ENCODE measurements at regions not wholly inside any gene's neighbourhood (a gene's known extent, or its start where the extent isn't known, plus 50 kb on each side); places are given as distances from the start of the nearest gene placed in this dataset.

DNA sequence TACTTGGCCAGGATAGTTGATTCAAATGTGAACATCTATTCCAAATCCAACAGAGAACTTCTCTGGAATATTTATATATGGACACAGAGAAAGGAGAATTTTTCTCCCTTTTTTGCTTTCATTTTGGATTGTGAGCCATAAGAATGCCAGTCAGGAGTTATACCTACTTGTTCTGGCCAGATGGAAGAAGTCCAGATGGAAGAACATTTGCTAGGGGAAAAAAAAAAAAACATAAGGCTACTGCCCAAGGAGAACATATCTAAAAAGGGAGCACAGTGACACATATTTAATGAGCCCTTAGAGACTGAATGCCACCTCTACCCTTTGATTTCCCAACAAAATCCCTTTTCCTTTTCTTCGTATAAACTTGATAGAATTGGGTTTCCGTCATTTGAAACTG is 61.7 kb upstream of the PPP2R2B start:
- DNase-seq (ENCODE audit: low read depth): no peak

DNA sequence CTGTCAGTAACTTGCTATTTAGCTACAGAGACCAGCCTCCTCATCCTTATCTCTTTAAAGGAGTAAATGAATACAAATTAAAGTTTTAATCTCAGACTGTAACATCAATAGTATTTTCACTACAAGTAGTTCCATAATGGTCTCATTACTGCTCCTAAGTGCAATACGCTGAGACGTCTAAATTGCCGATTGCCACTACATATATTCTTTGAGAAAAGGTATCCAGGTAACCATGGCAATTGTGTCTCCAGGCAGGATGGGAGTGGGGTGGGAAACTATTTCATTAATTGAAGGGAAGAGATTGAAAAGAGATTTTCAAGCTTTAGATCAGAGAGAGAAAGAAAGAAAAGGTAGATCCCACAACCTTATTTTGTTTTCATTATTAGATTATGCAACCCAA is 65.5 kb upstream of the PPP2R2B start:
- DNase-seq (ENCODE audit: low read depth): no peak

DNA sequence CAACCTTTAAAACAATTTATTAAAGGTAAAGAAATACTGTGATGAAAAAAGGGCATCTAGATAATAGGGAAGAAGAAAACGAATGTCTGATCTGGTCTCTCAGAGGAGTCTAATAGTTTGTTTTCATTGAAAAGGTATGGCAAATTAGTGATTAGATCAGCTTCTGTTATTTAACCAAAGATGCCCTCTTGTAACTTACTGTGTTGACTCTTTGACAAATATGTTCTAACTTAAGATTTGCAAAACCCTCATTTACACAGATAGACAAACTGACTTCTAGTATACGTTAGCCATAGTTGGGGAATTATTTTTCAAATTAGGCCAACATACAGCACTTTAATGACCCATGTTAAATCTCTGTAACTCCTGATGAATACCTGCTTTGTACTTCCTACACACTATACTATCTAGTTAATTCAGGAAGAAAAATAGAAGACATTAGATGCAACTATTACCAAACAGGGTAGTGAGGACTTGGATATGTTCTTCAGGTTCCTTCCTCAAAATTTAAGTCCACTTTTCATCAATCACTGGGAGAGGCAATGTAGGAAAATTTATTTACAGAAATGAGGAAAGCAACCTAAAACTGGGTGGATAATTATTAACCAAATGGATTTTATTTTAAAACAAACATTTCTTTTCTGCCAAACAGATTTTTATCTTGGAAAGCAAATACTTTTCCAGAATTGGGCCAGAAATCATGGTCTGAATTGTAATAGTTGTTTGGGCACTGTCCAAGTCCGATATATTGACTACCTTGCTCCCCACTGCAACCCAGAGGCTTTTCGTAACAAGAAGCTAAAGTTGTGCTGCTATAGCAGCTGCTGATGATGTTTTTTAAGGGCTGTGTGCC is 66.4 kb upstream of the PPP2R2B start:
- no peak for DNase-seq (ENCODE audit: low read depth)

DNA sequence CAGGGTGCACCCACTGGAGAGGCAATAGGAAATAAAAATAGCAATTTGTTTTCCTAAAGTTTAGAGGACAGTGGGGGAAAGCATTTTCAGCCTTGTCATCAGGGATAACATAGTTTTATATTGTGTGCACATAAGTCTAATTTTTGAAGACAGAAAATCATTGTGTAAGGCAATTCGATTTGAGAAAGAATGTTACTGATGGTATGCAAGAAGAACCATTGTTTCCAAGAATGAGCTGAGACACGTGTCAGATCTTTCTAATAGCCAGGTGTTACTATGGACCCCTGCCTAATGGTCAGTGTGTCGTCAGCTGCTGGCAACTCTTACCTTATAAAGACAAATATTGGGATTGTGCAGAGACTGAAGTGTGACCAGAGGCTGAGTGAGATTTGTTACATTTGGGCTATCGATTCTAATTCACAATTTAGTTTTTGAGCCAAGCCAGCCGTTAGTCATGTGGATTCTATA is 67.1 kb upstream of the PPP2R2B start:
- DNase-seq (ENCODE audit: low read depth): no peak

DNA sequence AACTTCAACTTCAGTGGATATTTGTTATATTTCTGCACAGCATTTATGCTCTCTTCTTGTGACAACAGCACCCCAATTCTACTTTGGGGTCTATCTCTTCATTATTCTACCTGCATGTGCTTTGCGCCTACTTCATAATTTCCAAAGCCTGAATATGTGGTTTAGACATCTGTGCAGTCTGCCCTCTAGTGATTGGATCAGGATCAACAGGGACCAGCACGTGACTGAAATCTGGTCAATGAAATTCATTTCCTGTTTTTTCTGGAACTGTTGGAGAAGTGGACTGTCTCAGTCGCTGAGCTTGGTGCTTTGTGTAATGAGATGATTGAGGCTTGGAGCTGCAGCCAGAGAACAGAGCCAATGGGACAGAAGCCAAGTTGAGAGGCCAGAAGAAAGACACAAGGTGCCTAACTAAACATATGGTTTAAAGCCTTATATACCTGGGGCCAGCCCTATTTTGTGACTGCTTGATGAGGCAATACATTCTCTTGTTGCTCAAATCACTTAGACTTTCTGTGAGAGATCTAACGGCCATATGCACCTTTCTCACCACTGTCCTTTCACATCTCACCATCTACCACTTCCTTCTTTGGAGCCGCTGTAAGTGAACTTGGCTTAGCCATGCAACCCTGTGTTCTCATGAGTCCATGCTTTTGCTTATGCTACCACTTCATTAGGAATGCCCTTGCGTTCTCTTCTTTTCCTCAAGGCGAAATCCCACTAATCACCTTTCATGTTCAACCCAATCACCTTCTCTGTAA is 68.8 kb upstream of the PPP2R2B start:
- DNase-seq (ENCODE audit: low read depth): peak; percentile 31

DNA sequence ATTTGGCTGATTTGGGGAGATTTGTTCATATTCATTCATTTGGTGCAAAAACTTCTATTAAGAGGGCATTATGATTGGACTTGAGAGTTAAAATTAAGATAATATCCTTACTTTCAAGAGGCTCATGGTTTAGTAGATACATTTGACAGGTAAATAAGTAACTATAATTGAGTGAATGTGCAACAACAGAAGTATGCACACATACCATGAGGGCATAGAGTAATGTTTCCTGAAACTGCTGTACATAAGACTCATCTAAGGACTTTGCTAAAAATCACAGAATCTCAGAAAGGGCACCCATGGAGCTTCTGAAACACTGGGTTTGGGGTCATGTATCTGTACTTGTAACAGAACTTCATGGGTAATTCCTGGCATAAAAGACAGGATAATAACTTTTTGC is 70.1 kb upstream of the PPP2R2B start:
- no peak for DNase-seq (ENCODE audit: low read depth)

DNA sequence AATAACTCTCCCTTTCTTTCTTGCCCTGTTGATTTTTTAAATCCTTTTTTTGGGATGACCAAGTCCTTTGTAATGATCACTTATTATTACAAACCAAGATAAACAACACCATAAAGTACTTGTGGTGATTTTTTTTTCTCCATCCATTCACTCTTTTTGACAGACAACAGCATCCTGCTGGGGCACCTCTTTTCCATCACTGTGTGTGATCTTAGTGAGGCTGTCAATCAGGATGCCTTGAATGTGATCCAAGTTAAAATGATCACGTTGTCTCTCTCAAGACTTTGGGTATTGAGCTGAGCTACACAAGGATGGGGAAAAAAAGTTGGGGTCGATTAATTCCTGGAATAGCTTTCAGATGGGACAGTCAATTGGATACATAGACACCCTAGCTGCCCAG is 73.6 kb upstream of the PPP2R2B start:
- DNase-seq (ENCODE audit: low read depth): no peak

DNA sequence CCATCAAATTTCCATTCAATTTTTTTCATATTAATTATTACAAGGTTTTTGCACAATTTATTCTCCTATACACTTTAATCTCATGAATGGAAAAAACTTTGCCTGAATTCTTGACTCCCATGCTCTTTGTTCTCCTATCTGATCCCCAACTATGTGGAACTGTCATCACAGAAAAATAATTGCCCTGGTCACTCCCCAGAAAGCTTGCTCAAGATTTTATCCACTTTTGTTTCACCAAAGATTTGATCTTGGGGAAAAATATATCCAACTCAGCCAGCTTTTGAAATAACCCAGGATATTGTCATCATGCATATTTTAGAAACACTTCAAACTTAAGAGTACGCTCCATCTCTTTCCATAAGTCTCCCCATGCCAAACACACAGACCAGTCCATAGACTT is 77.7 kb upstream of the PPP2R2B start:
- DNase-seq (ENCODE audit: low read depth): no peak

DNA sequence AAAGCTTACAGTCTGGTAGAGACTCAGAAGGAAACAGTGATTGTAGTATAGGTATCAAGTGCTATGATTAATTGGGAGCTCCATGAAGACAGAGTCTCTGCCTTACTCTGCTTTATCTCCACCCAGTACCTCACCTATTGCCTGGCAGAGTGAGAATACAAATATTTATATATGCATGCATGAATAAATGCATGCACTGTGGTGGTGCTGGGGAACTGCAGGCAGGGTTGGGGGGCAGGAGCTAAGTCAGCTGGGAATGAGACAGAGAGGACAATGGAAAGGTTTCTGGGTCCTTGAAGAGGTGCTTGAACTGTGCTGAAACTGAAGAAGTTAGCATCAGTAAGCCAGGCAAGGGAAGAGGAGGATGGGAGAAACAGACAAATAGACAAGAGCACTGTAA is 80.8 kb upstream of the PPP2R2B start:
- no peak for DNase-seq (ENCODE audit: low read depth)

DNA sequence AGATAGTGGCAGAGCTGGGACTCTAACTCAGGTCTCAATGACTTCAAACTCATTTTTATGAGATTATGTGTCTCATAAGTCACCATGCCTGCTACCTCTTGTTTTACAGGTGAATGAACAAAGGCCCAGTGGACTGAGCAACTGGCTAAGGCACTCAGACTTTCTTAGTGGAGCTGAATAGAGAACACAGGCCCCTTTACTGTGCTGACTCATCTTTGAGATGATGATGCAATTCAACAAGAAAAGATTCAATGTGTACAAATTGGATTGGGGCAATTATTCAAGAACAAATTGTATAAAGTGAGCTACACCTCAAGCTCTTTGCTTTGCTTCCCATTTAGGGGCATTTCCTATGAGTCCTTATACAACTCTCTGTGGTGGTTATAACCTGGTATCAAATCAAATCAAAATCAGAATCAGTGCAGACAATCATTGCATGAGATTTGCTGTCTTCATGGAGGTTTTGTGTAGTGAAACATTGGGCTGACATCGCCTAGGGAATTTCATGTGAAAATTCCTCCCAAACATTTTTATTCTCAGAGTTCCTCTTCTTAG is 84.3 kb upstream of the PPP2R2B start:
- DNase-seq (ENCODE audit: low read depth): peak; percentile 33

DNA sequence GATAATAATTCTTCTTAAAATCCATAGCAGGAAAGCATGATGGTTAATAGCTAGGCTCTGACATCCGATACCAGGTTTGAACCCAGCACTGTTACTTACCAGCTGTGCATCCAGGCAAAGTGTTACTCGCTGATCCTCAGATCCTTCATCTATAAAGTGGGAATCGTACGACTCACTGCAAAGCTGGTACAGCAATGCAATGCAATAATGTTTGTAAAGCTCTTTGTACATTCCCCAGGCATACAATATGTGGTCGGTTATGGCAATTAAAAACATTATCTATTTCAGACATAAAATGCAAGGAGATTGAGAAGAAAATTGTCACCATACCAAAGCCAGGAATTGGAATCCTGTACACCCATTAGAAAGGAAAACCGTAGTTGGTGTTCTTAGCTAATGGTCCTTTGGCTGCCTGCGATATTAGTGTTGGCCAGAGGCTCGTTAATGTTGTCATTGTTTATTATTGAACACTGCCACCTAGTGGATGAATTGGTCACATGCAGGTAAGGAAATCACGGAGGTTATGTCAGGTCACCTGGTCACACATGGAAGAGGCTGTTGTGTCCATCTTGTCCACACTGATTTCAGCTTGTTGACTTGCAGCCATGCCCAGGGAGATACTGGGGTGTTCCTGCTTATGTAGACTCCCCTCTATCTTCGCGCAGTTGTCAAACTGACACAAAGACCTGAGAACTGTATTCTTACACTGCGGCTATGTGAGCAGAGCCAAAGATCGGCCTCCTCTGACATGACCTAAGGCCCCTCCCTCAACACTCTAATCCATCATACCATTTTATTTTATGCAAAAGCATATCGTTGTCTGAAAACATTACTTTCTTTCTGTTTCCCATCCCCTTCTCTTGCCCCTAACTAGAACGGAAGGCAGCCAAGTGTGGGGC is 87.5 kb upstream of the PPP2R2B start:
- DNase-seq (ENCODE audit: low read depth): peak; percentile 70

DNA sequence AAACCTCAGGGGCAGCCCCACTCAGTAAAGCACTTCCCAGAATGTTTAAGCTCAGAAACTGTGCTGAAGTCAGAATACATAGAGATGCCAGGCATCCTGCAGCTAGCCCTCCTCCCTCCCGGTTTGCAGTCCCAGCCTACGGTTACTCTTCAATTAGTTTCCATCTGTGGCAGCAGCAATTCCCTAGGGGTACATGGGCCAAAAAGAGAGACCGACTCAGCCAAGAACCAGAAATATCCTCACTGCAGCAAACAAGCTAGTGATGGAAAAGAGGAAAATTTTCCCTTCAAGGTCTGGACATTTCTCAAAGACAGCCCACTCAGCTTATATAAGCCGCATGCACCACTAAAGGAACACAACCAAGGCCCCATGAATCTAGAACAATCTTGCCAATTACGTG is 89.1 kb upstream of the PPP2R2B start:
- DNase-seq (ENCODE audit: low read depth): no peak

DNA sequence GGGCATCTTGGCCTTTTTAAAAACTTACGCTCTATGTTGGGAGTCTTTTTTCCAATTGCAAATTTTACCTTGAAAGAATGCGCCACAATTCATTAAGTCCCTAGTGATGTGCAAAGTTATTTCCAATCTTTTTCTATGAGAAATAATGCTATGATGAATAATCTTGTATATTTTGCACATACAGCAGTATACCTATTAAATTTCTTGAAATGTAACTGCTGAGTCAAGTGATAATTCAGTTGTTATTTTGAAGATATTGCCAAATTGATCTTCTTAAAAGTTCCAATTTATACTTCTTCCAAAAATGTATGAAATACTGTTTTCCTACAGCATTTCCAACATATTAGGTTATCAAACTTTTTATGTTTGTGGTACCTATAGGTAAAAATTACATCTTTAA is 92.8 kb upstream of the PPP2R2B start:
- no peak for DNase-seq (ENCODE audit: low read depth)

DNA sequence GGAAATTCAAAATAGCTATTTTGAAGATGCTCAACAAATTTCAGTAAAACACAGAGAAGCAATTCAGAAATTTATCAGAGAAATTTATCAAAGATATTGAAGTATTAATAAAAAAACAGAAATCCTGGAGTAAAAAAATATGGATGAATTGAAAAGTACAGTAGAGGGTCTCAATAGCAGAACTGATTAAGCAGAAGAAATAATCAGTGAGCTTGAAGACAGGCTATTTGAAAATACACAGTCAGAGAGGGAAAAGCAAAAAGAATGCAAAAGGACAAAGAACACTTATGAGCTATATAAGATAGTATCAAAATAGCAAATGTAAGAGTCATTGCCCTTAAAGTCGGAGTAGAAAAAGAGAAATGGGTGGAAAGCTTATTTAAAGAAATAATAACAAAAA is 107.9 kb upstream of the PPP2R2B start:
- no peak for DNase-seq (ENCODE audit: low read depth)

DNA sequence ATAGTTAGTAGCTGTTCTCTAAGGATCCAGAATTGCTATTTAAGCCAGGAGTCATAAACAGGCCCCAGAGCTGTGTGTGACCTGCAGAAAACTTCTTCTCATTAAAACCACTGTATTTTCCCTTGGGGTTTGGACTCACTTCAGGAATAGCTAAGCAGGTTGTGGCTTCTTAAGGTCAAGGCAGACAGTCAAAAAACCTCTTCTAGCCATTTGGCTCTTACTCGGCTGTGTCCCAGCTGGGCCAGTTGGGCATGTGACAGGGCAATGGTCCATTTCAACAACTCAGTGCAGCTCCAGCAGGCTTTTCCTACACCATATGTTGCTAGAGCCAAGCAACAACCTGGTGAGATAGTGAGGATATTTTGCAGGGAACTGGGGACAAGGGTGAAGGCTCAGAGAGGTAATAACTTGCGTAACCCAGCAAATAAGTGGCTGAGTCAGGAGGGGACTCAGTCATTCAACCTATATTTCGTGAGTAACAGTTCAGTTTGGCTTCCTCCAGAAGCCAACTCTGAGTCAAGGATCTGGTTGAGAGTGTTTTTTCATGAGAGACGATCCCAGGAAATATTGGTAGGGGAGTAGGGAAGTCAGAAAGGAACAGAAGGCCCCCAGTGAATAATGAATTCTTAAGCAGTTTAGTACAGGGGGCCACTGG is 115.4 kb upstream of the PPP2R2B start:
- peak; percentile 56 for DNase-seq (ENCODE audit: low read depth)

DNA sequence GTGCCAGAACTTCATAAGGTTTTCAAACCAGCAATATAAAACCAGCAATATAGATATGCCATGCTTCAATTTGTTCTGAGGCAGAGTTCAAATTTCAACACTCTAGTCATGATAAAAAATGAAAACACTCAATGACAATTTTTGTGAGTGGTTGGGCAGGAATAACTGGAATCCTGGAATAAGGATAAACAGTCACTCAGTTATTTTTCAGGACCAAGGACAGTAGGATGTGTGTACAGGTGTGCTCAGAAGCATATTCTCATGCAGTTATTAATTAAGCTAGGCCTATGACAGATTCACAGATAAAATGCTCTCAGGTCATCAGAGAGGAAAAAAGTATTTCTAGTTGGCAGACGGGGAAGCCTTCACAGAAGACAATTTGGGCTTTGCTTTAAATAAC is 117.3 kb upstream of the PPP2R2B start:
- DNase-seq (ENCODE audit: low read depth): no peak

DNA sequence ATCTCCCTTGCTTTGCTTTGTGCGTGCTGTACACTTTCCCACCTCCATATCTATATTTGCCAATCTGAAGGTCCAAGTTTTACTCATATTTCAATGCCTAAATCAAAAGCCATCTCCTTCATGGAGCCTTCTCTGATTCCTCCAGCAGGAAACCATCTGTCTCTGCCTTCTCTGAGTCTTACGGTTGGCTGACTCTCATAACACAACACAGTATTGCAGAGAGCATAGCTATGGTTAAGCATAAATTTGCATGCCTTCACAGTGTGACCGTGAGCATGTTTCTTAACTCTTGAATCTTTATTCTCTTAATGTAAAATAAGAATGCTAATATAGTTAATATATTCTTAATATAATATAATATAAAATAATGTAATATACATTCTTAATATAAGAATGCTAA is 136.8 kb upstream of the PPP2R2B start:
- no peak for DNase-seq (ENCODE audit: low read depth)

DNA sequence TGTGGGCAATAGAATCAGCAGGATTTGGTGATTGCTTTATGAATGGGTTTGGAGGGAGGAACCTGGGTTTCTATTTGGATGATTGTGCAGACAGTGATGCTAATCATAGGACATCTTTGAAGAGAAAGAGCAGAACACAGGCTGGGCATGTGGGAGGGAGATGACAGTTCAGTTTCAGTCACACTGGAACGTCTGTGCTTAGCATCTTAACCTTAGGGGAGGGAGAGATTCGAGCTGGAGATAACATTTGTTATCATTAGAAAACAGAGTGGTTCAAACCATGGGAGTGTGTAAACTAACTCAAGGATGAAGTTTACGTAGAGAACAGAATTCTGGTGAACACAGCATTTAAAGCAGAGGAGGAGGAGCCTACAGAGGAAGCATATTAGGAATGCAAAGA is 138.6 kb upstream of the PPP2R2B start:
- DNase-seq (ENCODE audit: low read depth): no peak

DNA sequence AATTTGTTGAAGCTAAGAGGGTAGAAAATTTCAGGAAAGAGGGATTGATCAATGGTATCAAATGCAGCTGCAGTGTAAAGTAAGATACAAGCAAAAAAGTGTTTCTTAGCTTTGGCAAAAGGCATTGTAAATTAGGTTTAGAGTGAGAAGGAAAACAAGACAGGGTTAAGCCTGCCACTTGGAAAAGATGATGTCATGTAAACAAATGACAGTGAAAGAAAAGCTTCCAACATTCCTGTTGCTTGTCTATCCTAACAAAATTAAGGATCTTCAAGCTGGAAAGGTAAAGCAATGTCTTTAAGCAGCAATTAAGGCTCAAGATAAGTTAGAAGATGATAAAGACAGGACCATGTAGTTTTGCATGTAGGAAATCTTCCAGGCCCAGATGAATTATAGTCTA is 139.1 kb upstream of the PPP2R2B start:
- DNase-seq (ENCODE audit: low read depth): no peak

DNA sequence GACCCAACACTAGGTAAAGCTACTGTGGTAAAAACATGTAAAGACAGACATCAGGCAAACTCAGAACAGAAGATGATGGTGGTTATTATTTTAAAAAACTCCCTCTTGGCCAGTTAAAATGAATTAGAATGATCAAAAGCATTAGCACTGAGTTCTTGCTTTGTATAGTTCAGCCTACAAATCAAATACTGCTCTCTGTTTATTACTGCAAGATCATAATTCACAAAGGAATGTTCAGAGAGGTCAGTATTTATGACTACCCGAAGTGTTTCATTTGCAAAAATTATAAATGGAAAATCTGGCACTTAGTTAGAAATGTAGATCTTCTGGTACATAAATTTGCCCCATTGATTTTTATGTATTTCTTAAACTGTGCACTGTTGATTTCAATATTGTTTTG is 140.3 kb upstream of the PPP2R2B start:
- no peak for DNase-seq (ENCODE audit: low read depth)

DNA sequence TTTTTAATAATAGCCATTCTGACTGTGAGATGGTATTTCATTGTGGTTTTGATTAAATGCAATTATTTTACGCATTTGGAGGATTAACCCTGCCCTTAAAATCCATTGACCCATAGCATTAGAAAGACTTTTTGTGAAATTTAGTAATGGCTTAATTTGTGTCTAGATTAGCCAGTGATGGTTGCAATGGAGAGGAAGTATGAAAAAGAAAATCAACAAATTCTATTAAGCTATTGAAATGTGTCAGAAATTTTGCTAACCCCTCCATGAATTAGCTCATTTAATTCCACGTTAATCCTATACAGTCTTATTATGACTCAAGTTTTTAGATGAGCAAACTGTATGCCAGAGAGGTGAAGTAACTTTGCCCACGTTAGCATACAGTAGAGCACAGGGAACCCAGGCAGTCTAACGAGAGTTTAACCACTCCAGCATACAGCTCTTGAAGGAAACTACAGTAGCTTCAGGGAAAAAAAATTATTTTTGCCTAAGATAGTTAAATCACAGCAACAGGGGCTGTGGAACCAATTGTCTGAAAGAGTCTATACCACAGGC is 158.2 kb upstream of the PPP2R2B start:
- DNase-seq (ENCODE audit: low read depth): no peak
